H1 (cell line): ENCODE measurements at regions not wholly inside any gene's neighbourhood (a gene's known extent, or its start where the extent isn't known, plus 50 kb on each side); places are given as distances from the start of the nearest gene placed in this dataset.

Experiments
- EP300 ChIP-seq, 2 experiments: IDR thresholded peaks; 1 replicate in 1 of 2; 2 replicates in 1 of 2; pipeline ENCODE4 v1.6.1; 2011 to 2012; ENCODE audit warnings: low read depth in 2 of 2, low read length in 2 of 2, mild to moderate bottlenecking in 2 of 2, borderline replicate concordance in 1 of 2, inconsistent platforms in 1 of 2, moderate library complexity in 1 of 2
- HDAC2 ChIP-seq, 2 experiments: fragments of 300-600 bp in 1 of 2; sonication (generic) in 1 of 2; IDR thresholded peaks; 2 replicates each; pipeline ENCODE4 v1.6.1; 2011 to 2012; ENCODE audit warnings: low read depth in 2 of 2, low read length in 2 of 2, mild to moderate bottlenecking in 2 of 2, moderate library complexity in 2 of 2, borderline replicate concordance in 1 of 2, inconsistent platforms in 1 of 2
- KDM1A ChIP-seq: fragments of 200-600, 300-600 bp; sonication (generic); IDR thresholded peaks from 2 replicates; pipeline ENCODE4 v1.7.1; 2016; ENCODE audit warnings: mild to moderate bottlenecking, low read length, borderline replicate concordance
- NRF1 ChIP-seq: IDR thresholded peaks from 2 replicates; pipeline ENCODE4 v1.6.1; 2011; ENCODE audit warnings: mild to moderate bottlenecking, low read depth, low read length, improper control_type of control experiment
- POLR2A ChIP-seq, 2 experiments: IDR thresholded peaks; 1 replicate in 1 of 2; 2 replicates in 1 of 2; pipeline ENCODE4 v1.6.1; 2011; ENCODE audit warnings: low read depth in 2 of 2, low read length in 2 of 2, mild to moderate bottlenecking in 2 of 2; ENCODE audit errors: control extremely low read depth in 1 of 2
- POLR2AphosphoS5 ChIP-seq: IDR thresholded peaks from 2 replicates; pipeline ENCODE4 v1.6.1; 2011; ENCODE audit warnings: low read depth, low read length
- RAD21 ChIP-seq, 2 experiments: IDR thresholded peaks in 1 of 2; conservative IDR thresholded peaks in 1 of 2; 2 replicates each; pipeline ENCODE4 v1.6.1; 2011; ENCODE audit warnings: low read depth in 2 of 2, low read length in 2 of 2, improper control_type of control experiment in 1 of 2, inconsistent platforms in 1 of 2, mild to moderate bottlenecking in 1 of 2, moderate library complexity in 1 of 2
- RFX5 ChIP-seq: IDR thresholded peaks from 2 replicates; pipeline ENCODE4 v1.6.1; 2011; ENCODE audit warnings: low read depth, low read length, improper control_type of control experiment, borderline replicate concordance
- SIRT6 ChIP-seq: IDR thresholded peaks from one replicate; pipeline ENCODE4 v1.7.1; 2012; ENCODE audit warnings: low read length, inconsistent platforms
- SRF ChIP-seq: IDR thresholded peaks from 2 replicates; pipeline ENCODE4 v1.6.1; 2011; ENCODE audit warnings: mild to moderate bottlenecking, low read depth, low read length, moderate library complexity
- TEAD4 ChIP-seq: IDR thresholded peaks from 2 replicates; pipeline ENCODE4 v1.6.1; 2012; ENCODE audit warnings: low read depth, low read length, inconsistent platforms, mixed read lengths
- TF ChIP-seq, protein P1 (sequence below), 3 experiments: IDR thresholded peaks; 1 replicate in 2 of 3; 2 replicates in 1 of 3; pipeline versions ENCODE4 v1.5.1 to v1.6.1; 2011; ENCODE audit warnings: low read length in 3 of 3, mild to moderate bottlenecking in 3 of 3, inconsistent platforms in 2 of 3, low read depth in 1 of 3, moderate library complexity in 1 of 3; ENCODE audit not compliant: insufficient read depth in 1 of 3; ENCODE audit errors: control extremely low read depth in 1 of 3

DNA sequence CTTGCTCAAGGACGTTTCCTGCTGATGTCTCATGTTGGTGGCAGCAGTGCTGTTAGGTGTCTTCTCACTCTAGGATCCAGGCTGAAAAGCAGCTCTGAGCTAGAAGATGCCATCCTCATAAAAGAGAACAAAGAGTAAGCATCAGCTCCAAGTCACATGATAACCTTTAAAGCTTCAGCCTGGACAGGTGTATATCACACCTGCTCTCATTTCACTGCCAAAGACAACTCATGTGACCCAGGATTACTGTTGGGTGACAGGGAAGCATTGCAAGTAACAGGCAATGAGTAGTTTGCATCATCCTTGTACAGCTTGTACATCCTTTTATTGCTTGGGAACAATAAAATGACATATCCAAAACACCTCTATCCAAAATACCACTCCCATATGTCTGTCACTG is 423.4 kb upstream of the DPP6 start:
- TF ChIP-seq EP300 (IDR thresholded peaks at IDR 0.05; ENCODE audit: borderline replicate concordance in 1 of 2, low read depth in 2 of 2, low read length in 2 of 2) (no peak), HDAC2 (IDR thresholded peaks at IDR 0.05; ENCODE audit: borderline replicate concordance in 1 of 2, low read depth in 2 of 2, low read length in 2 of 2) (no peak), POLR2A (IDR thresholded peaks at IDR 0.05; ENCODE audit: control extremely low read depth in 1 of 2, low read depth in 2 of 2, low read length in 2 of 2) (no peak), RFX5 (no peak), POLR2AphosphoS5 (no peak), TEAD4 (no peak), NRF1 (no peak), SRF (no peak), RAD21 (IDR thresholded peaks at IDR 0.05 in 1 of 2, conservative IDR thresholded peaks at IDR 0.05 in 1 of 2; ENCODE audit: low read depth in 2 of 2, low read length in 2 of 2) (no peak), SIRT6 (no peak), KDM1A (no peak)
- TF ChIP-seq, protein P1, sequence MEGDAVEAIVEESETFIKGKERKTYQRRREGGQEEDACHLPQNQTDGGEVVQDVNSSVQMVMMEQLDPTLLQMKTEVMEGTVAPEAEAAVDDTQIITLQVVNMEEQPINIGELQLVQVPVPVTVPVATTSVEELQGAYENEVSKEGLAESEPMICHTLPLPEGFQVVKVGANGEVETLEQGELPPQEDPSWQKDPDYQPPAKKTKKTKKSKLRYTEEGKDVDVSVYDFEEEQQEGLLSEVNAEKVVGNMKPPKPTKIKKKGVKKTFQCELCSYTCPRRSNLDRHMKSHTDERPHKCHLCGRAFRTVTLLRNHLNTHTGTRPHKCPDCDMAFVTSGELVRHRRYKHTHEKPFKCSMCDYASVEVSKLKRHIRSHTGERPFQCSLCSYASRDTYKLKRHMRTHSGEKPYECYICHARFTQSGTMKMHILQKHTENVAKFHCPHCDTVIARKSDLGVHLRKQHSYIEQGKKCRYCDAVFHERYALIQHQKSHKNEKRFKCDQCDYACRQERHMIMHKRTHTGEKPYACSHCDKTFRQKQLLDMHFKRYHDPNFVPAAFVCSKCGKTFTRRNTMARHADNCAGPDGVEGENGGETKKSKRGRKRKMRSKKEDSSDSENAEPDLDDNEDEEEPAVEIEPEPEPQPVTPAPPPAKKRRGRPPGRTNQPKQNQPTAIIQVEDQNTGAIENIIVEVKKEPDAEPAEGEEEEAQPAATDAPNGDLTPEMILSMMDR (IDR thresholded peaks at IDR 0.05; ENCODE audit: control extremely low read depth in 1 of 3, insufficient read depth in 1 of 3, low read depth in 1 of 3, low read length in 3 of 3), result no peak
